ENCODE measurements at regions not wholly inside any gene's neighbourhood (a gene's known extent, or its start where the extent isn't known, plus 50 kb on each side); places are given as distances from the start of the nearest gene placed in this dataset.

GRCh38 chr12:69027411-69027881, 94.5 kb upstream of the CPM start:
- no peak for TF ChIP-seq CTCF (IDR thresholded peaks at IDR 0.05; ENCODE audit: low read depth, low read length)
- no peak overlapping the region for H3K4me3 ChIP-seq (ENCODE audit: low read depth, low read length)

- TF ChIP-seq CTCF (IDR thresholded peaks at IDR 0.05; ENCODE audit: low read depth, low read length): no peak
- H3K4me3 ChIP-seq (ENCODE audit: low read depth, low read length): no peak overlapping the region
Measured at GRCh38 chr12:69028941-69029729, 96.2 kb upstream of the CPM start.

GRCh38 chr12:69030321-69030720, 97.3 kb upstream of the CPM start:
- no peak overlapping the region for H3K4me3 ChIP-seq (ENCODE audit: low read depth, low read length)
- TF ChIP-seq CTCF (IDR thresholded peaks at IDR 0.05; ENCODE audit: low read depth, low read length): no peak

GRCh38 chr12:69036533-69036932, 103.6 kb upstream of the CPM start:
- TF ChIP-seq CTCF (IDR thresholded peaks at IDR 0.05; ENCODE audit: low read depth, low read length): no peak
- H3K4me3 ChIP-seq (ENCODE audit: low read depth, low read length): no peak overlapping the region

GRCh38 chr12:69036999-69037398, 104.0 kb upstream of the CPM start:
- H3K4me3 ChIP-seq (ENCODE audit: low read depth, low read length): no peak overlapping the region
- no peak for TF ChIP-seq CTCF (IDR thresholded peaks at IDR 0.05; ENCODE audit: low read depth, low read length)

GRCh38 chr12:69039911-69040310, 106.9 kb upstream of the CPM start:
- TF ChIP-seq CTCF (IDR thresholded peaks at IDR 0.05; ENCODE audit: low read depth, low read length): no peak

GRCh38 chr12:69042557-69042956, 109.6 kb upstream of the CPM start:
- no peak overlapping the region for H3K4me3 ChIP-seq (ENCODE audit: low read depth, low read length)

More at GRCh38 chr12:69039911-69040310, 106.9 kb upstream of the CPM start:
- H3K4me3 ChIP-seq (ENCODE audit: low read depth, low read length): no peak overlapping the region

More at GRCh38 chr12:69042557-69042956, 109.6 kb upstream of the CPM start:
- TF ChIP-seq CTCF (IDR thresholded peaks at IDR 0.05; ENCODE audit: low read depth, low read length): no peak
